DMS114 treated with DMSO at 0.1 percent for 48 hours (cell line): ENCODE measurements at regions not wholly inside any gene's neighbourhood (a gene's known extent, or its start where the extent isn't known, plus 50 kb on each side); places are given as distances from the start of the nearest gene placed in this dataset.

Source experiments
- DNase-seq: peaks from one replicate; lab custom pipeline; 2025; ENCODE audit not compliant: unreplicated experiment; lab: John Stamatoyannopoulos, UW

GRCh38 chr4:186930024-186930423 is 206.4 kb upstream of the FAT1 start:
- no peak for DNase-seq

GRCh38 chr4:186931519-186931918 is 207.9 kb upstream of the FAT1 start:
- no peak for DNase-seq

- DNase-seq: no peak
Measured at GRCh38 chr4:186932196-186932595, 208.5 kb upstream of the FAT1 start.

- DNase-seq: no peak
Measured at GRCh38 chr4:186932631-186933187, 209.1 kb upstream of the FAT1 start.

- no peak for DNase-seq
Measured at GRCh38 chr4:186934244-186934643, 210.6 kb upstream of the FAT1 start.

GRCh38 chr4:186934841-186935443 is 211.3 kb upstream of the FAT1 start:
- no peak for DNase-seq

- no peak for DNase-seq
Measured at GRCh38 chr4:186935901-186936300, 212.2 kb upstream of the FAT1 start.

GRCh38 chr4:186936496-186937375 is 213.1 kb upstream of the FAT1 start:
- no peak for DNase-seq

GRCh38 chr4:186939226-186939625 is 215.6 kb upstream of the FAT1 start:
- DNase-seq: no peak

- DNase-seq: no peak
Measured at GRCh38 chr4:186939766-186940165, 216.1 kb upstream of the FAT1 start.

- DNase-seq: no peak
Measured at GRCh38 chr4:186940476-186940875, 216.8 kb upstream of the FAT1 start.

GRCh38 chr4:186942758-186943377 is 219.2 kb upstream of the FAT1 start:
- DNase-seq: no peak

- DNase-seq: no peak
Measured at GRCh38 chr4:186943411-186943810, 219.8 kb upstream of the FAT1 start.

GRCh38 chr4:186946136-186946535 is 222.5 kb upstream of the FAT1 start:
- no peak for DNase-seq

- no peak for DNase-seq
Measured at GRCh38 chr4:186946682-186947294, 223.1 kb upstream of the FAT1 start.

- DNase-seq: no peak
Measured at GRCh38 chr4:186948361-186949242, 224.9 kb upstream of the FAT1 start.

- DNase-seq: no peak
Measured at GRCh38 chr4:186949847-186950246, 226.2 kb upstream of the FAT1 start.

- DNase-seq: no peak
Measured at GRCh38 chr4:186952709-186953108, 229.1 kb upstream of the FAT1 start.

GRCh38 chr4:186953599-186954260 is 230.1 kb upstream of the FAT1 start:
- no peak for DNase-seq

- DNase-seq: no peak
Measured at GRCh38 chr4:186954509-186954908, 230.9 kb upstream of the FAT1 start.
